SK-N-SH treated with all-trans-retinoic acid at 6 μM for 48 hours (cell line): ENCODE measurements at regions not wholly inside any gene's neighbourhood (a gene's known extent, or its start where the extent isn't known, plus 50 kb on each side); places are given as distances from the start of the nearest gene placed in this dataset.

ENCODE experiments used
- ARNTL ChIP-seq: fragments of 450-650 bp; formaldehyde crosslinking; IDR thresholded peaks from 2 replicates; pipeline ENCODE4 v1.5.0; 2020; ENCODE audit warnings: low read depth, mild to moderate bottlenecking, moderate library complexity, borderline replicate concordance
- CREB5 ChIP-seq: fragments of 250-450 bp; sonication (Bioruptor Pico); IDR thresholded peaks from 2 replicates; pipeline ENCODE4 v1.5.1; 2020; ENCODE audit warnings: low read depth, mild to moderate bottlenecking, moderate library complexity
- CSDC2 ChIP-seq: fragments of 250-450 bp; sonication (Bioruptor Pico); IDR thresholded peaks from 2 replicates; pipeline ENCODE4 v1.5.0; 2020; ENCODE audit warnings: mild to moderate bottlenecking, moderate library complexity
- GLIS3 ChIP-seq: fragments of 250-450 bp; sonication (Bioruptor Pico); IDR thresholded peaks from 2 replicates; pipeline ENCODE4 v1.5.0; 2020; ENCODE audit warnings: mild to moderate bottlenecking, moderate library complexity
- PATZ1 ChIP-seq: fragments of 250-450 bp; sonication (Bioruptor Pico); IDR thresholded peaks from 2 replicates; pipeline ENCODE4 v1.8.0; 2020; ENCODE audit warnings: mild to moderate bottlenecking, moderate library complexity, borderline replicate concordance
- RARB ChIP-seq: fragments of 250-450 bp; sonication (Bioruptor Pico); IDR thresholded peaks from 2 replicates; pipeline ENCODE4 v1.8.0; 2021; ENCODE audit warnings: mild to moderate bottlenecking, moderate library complexity
- TCF4 ChIP-seq: fragments of 250-450 bp; sonication (Bioruptor Pico); IDR thresholded peaks from 2 replicates; pipeline ENCODE4 v1.8.0; 2021; ENCODE audit warnings: mild to moderate bottlenecking, moderate library complexity, borderline replicate concordance

GRCh38 chr13:82196087-82196486, 1686.2 kb downstream of the SLITRK1 start:
- no peak for TF ChIP-seq CSDC2
- TF ChIP-seq TCF4, result no peak
- TF ChIP-seq ARNTL (CRISPR knock-in tag), result no peak
- TF ChIP-seq PATZ1 (CRISPR knock-in tag), result no peak
- TF ChIP-seq CREB5 (CRISPR knock-in tag), result no peak
- no peak for TF ChIP-seq RARB (CRISPR knock-in tag)
- no peak for TF ChIP-seq GLIS3
